ENCODE measurements at regions not wholly inside any gene's neighbourhood (a gene's known extent, or its start where the extent isn't known, plus 50 kb on each side); places are given as distances from the start of the nearest gene placed in this dataset.

GRCh38 chr14:86943391-86944365 lies 1049.3 kb downstream of the GALC start:
- POLR2A ChIA-PET (ENCODE audit: low non-redundant PET): no interaction called here
- no TSS peak for BruUV-seq (replicated peaks)
- peaks cover 43% of the 10 kb centered on the region for H3K4me1 ChIP-seq (ENCODE audit: insufficient read depth, low read length, poor library complexity, severe bottlenecking)
- H3K4me3 ChIP-seq (ENCODE audit: low read depth, low read length, poor library complexity, severe bottlenecking): no peak overlapping the region
- CTCF ChIA-PET: no interaction called here
- no peaks in the 10 kb centered on the region for H3K27me3 ChIP-seq (replicated peaks; ENCODE audit: insufficient read depth, low read depth, low read length, poor library complexity)
- no peaks in the 10 kb centered on the region for H3K36me3 ChIP-seq (ENCODE audit: insufficient read depth, low read length, poor library complexity, severe bottlenecking)
- intact Hi-C loops (cut with micrococcal nuclease; ENCODE audit: unreplicated experiment): loop anchor here (5.0 kb wide), 1 partner anchor 431 kb away; no protein-coding TSS in a partner anchor
- peak overlapping the region; percentile 82 for H3K27ac ChIP-seq (ENCODE audit: low read depth, low read length, poor library complexity, severe bottlenecking)
- H3K9me3 ChIP-seq (ENCODE audit: low read depth, low read length, poor library complexity, severe bottlenecking): no peaks in the 10 kb centered on the region
- peak; percentile 52 for DNase-seq (ENCODE audit: low spot score)
- TF ChIP-seq, protein P1, sequence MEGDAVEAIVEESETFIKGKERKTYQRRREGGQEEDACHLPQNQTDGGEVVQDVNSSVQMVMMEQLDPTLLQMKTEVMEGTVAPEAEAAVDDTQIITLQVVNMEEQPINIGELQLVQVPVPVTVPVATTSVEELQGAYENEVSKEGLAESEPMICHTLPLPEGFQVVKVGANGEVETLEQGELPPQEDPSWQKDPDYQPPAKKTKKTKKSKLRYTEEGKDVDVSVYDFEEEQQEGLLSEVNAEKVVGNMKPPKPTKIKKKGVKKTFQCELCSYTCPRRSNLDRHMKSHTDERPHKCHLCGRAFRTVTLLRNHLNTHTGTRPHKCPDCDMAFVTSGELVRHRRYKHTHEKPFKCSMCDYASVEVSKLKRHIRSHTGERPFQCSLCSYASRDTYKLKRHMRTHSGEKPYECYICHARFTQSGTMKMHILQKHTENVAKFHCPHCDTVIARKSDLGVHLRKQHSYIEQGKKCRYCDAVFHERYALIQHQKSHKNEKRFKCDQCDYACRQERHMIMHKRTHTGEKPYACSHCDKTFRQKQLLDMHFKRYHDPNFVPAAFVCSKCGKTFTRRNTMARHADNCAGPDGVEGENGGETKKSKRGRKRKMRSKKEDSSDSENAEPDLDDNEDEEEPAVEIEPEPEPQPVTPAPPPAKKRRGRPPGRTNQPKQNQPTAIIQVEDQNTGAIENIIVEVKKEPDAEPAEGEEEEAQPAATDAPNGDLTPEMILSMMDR (conservative IDR thresholded peaks at IDR 0.05; ENCODE audit: low read depth, low read length): no peak
- TF ChIP-seq EZH2 (IDR thresholded peaks at IDR 0.05; ENCODE audit: borderline replicate concordance, low read depth, low read length, poor library complexity, severe bottlenecking): no peak

DNA sequence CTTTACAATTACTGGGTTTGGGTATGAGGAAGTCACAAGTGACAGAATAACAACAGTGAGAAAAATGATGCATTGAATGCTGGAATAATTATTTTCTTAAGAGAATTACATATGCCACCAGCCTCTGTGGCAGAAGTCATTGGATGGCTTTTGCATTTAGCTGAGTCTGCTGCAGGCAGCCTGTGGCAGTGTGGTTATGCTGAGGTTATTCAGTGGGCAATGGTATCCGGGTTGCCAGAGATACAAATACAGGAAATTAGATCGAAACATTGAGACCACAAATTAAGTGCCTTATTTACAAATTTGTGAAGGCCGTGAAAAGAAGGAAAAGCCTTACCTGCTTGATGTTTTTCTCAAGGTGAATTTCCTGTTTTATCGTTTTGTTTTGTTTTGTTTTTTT lies 1050.0 kb downstream of the GALC start:
- BruUV-seq (replicated peaks): TSS peak; percentile 87

GRCh38 chr14:86940106-86940505 lies 1052.9 kb downstream of the GALC start:
- no peak for TF ChIP-seq EZH2 (IDR thresholded peaks at IDR 0.05; ENCODE audit: borderline replicate concordance, low read depth, low read length, poor library complexity, severe bottlenecking)
- TF ChIP-seq, protein P1 (conservative IDR thresholded peaks at IDR 0.05; ENCODE audit: low read depth, low read length): no peak
- Histone ChIP-seq H3K36me3 (ENCODE audit: insufficient read depth, low read length, poor library complexity, severe bottlenecking) (no peaks in the 10 kb centered on the region), H3K27ac (ENCODE audit: low read depth, low read length, poor library complexity, severe bottlenecking) (no peak overlapping the region), H3K4me1 (ENCODE audit: insufficient read depth, low read length, poor library complexity, severe bottlenecking) (peaks cover 42% of the 10 kb centered on the region), H3K4me3 (ENCODE audit: low read depth, low read length, poor library complexity, severe bottlenecking) (no peak overlapping the region), H3K9me3 (ENCODE audit: low read depth, low read length, poor library complexity, severe bottlenecking) (no peaks in the 10 kb centered on the region), H3K27me3 (replicated peaks; ENCODE audit: insufficient read depth, low read depth, low read length, poor library complexity) (no peaks in the 10 kb centered on the region)
- no peak for DNase-seq (ENCODE audit: low spot score)
- no TSS peak for BruUV-seq (replicated peaks)
- ChIA-PET POLR2A (ENCODE audit: low non-redundant PET) (no interaction called here), CTCF (no interaction called here)
- intact Hi-C loops (cut with micrococcal nuclease; ENCODE audit: unreplicated experiment): loop anchor here (5.0 kb wide), 1 partner anchor 428 kb away; no protein-coding TSS in a partner anchor

More for the DNA sequence above, 1050.0 kb downstream of the GALC start:
- H3K27me3 ChIP-seq (replicated peaks; ENCODE audit: insufficient read depth, low read depth, low read length, poor library complexity): no peaks in the 10 kb centered on the region
- TF ChIP-seq, protein P1 (conservative IDR thresholded peaks at IDR 0.05; ENCODE audit: low read depth, low read length): no peak
- no peak for TF ChIP-seq EZH2 (IDR thresholded peaks at IDR 0.05; ENCODE audit: borderline replicate concordance, low read depth, low read length, poor library complexity, severe bottlenecking)
- peak overlapping the region; percentile 82 for H3K27ac ChIP-seq (ENCODE audit: low read depth, low read length, poor library complexity, severe bottlenecking)
- peaks cover 43% of the 10 kb centered on the region for H3K4me1 ChIP-seq (ENCODE audit: insufficient read depth, low read length, poor library complexity, severe bottlenecking)
- CTCF ChIA-PET: no interaction called here
- DNase-seq (ENCODE audit: low spot score): peak; percentile 41
- no peaks in the 10 kb centered on the region for H3K36me3 ChIP-seq (ENCODE audit: insufficient read depth, low read length, poor library complexity, severe bottlenecking)
- no peak overlapping the region for H3K4me3 ChIP-seq (ENCODE audit: low read depth, low read length, poor library complexity, severe bottlenecking)
- intact Hi-C loops (cut with micrococcal nuclease; ENCODE audit: unreplicated experiment): loop anchor here (5.0 kb wide), 1 partner anchor 431 kb away; no protein-coding TSS in a partner anchor
- no peaks in the 10 kb centered on the region for H3K9me3 ChIP-seq (ENCODE audit: low read depth, low read length, poor library complexity, severe bottlenecking)
- POLR2A ChIA-PET (ENCODE audit: low non-redundant PET): no interaction called here
